SHP77 treated with DMSO at 0.1 percent for 48 hours (cell line): ENCODE measurements at regions not wholly inside any gene's neighbourhood (a gene's known extent, or its start where the extent isn't known, plus 50 kb on each side); places are given as distances from the start of the nearest gene placed in this dataset.
"Not testable (repeated sequence)": the region's sequence is repeated elsewhere in the genome, so short reads cannot be mapped to it uniquely, and the experiment has no call there.

Experiments used
- DNase-seq: peaks from one replicate; lab custom pipeline; 2025; lab: John Stamatoyannopoulos, UW

GRCh38 chr2:51779723-51780122, 747.8 kb upstream of the NRXN1 start:
- not testable (repeated sequence) for DNase-seq

- no peak for DNase-seq
Measured at GRCh38 chr2:51778806-51779205, 746.9 kb upstream of the NRXN1 start.

GRCh38 chr2:51774606-51775005, 742.7 kb upstream of the NRXN1 start:
- not testable (repeated sequence) for DNase-seq

GRCh38 chr2:51760441-51760840, 728.5 kb upstream of the NRXN1 start:
- DNase-seq: no peak

- no peak for DNase-seq
Measured at GRCh38 chr2:51758081-51758480, 726.1 kb upstream of the NRXN1 start.

GRCh38 chr2:51734115-51734514, 702.2 kb upstream of the NRXN1 start:
- no peak for DNase-seq

- DNase-seq: no peak
Measured at GRCh38 chr2:51723691-51724090, 691.8 kb upstream of the NRXN1 start.

- DNase-seq: no peak
Measured at GRCh38 chr2:51722311-51722710, 690.4 kb upstream of the NRXN1 start.

GRCh38 chr2:51720826-51721225, 688.9 kb upstream of the NRXN1 start:
- no peak for DNase-seq

GRCh38 chr2:51718881-51719280, 686.9 kb upstream of the NRXN1 start:
- no peak for DNase-seq

- no peak for DNase-seq
Measured at GRCh38 chr2:51717312-51717711, 685.4 kb upstream of the NRXN1 start.

- DNase-seq: no peak
Measured at GRCh38 chr2:51711766-51712165, 679.8 kb upstream of the NRXN1 start.

- no peak for DNase-seq
Measured at GRCh38 chr2:51710222-51710621, 678.3 kb upstream of the NRXN1 start.

- no peak for DNase-seq
Measured at GRCh38 chr2:51707625-51708024, 675.7 kb upstream of the NRXN1 start.

- no peak for DNase-seq
Measured at GRCh38 chr2:51706220-51706619, 674.3 kb upstream of the NRXN1 start.

- DNase-seq: no peak
Measured at GRCh38 chr2:51705417-51705816, 673.5 kb upstream of the NRXN1 start.

- DNase-seq: no peak
Measured at GRCh38 chr2:51698021-51698420, 666.1 kb upstream of the NRXN1 start.

- no peak for DNase-seq
Measured at GRCh38 chr2:51697095-51697494, 665.2 kb upstream of the NRXN1 start.

GRCh38 chr2:51695531-51695930, 663.6 kb upstream of the NRXN1 start:
- no peak for DNase-seq

- no peak for DNase-seq
Measured at GRCh38 chr2:51693640-51694039, 661.7 kb upstream of the NRXN1 start.

GRCh38 chr2:51681854-51682253, 649.9 kb upstream of the NRXN1 start:
- DNase-seq: no peak

GRCh38 chr2:51673628-51674027, 641.7 kb upstream of the NRXN1 start:
- DNase-seq: no peak

GRCh38 chr2:51667679-51668078, 635.7 kb upstream of the NRXN1 start:
- DNase-seq: no peak

- no peak for DNase-seq
Measured at GRCh38 chr2:51662187-51662586, 630.3 kb upstream of the NRXN1 start.

GRCh38 chr2:51657849-51658248, 625.9 kb upstream of the NRXN1 start:
- no peak for DNase-seq
